Duodenal mucosa (tissue), 2 donors: ENCODE measurements at regions not wholly inside any gene's neighbourhood (a gene's known extent, or its start where the extent isn't known, plus 50 kb on each side); places are given as distances from the start of the nearest gene placed in this dataset.

Experiments used
- H3K27ac ChIP-seq: one replicate; pipeline ENCODE4 v1.7.0; 2013; ENCODE audit warnings: low read depth, low read length
- H3K27me3 ChIP-seq, 2 donors: one replicate each; pipeline ENCODE4 v1.7.0; 2013; ENCODE audit warnings: low read length in 2 of 2, control low read depth in 1 of 2; ENCODE audit not compliant: insufficient read depth in 2 of 2, control insufficient read depth in 1 of 2
- H3K36me3 ChIP-seq, 2 donors: one replicate each; pipeline ENCODE4 v1.7.0; 2013; ENCODE audit warnings: low read length in 2 of 2, control low read depth in 1 of 2; ENCODE audit not compliant: insufficient read depth in 2 of 2, control insufficient read depth in 1 of 2
- H3K4me1 ChIP-seq, 2 donors: one replicate each; pipeline ENCODE4 v1.7.0; 2013; ENCODE audit warnings: low read length in 2 of 2, control low read depth in 1 of 2; ENCODE audit not compliant: insufficient read depth in 2 of 2, control insufficient read depth in 1 of 2
- H3K4me3 ChIP-seq, 2 donors: one replicate each; pipeline ENCODE4 v1.7.0; 2013; ENCODE audit warnings: low read length in 2 of 2, low read depth in 1 of 2
- H3K9ac ChIP-seq, 2 donors: one replicate each; pipeline ENCODE4 v1.7.0; 2013; ENCODE audit warnings: low read length in 2 of 2, low read depth in 1 of 2
- H3K9me3 ChIP-seq, 2 donors: one replicate each; pipeline ENCODE4 v1.7.0; 2013; ENCODE audit warnings: low read length in 2 of 2, control low read depth in 1 of 2; ENCODE audit not compliant: control insufficient read depth in 1 of 2

DNA sequence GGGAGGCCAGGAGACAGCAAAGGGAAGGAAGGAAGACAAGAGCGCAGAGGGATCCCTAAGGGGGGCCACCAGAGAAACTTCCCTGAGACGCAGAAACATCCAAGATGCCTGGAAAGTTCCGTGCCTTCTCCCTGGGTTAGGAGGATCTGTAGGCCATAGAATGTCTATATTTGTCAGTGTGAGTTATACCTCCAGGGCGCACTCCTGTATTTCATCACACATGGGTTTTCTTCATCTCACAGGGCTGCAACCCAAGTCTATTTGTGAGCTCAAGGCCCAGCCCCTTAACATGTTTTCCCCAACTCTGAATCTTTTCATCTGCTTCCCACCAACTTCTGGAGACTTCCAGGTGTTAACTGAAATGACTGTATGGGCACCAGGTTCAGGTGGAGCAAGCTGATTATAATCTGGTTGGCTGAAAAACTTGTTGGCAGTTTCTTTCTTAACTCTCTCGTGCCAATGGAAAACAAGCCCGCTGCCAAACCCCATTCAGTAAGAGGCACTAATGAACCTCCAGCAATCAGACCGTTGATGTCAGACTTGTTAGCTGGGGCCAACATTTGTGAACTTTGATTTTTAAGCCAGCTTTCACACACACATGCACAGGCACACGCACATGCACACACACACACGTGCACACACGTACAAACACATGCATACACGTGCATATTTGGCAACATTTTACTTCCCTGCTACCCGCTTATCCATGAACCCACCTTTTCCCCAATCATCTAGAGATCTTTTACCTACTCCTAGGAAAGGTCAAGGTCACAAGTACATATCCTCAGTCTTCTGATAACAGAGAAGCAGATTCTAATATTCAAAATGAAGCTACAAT, 247.5 kb upstream of the GMDS start:
- H3K4me3 ChIP-seq: no peak overlapping the region
- no peaks in the 10 kb centered on the region for H3K27me3 ChIP-seq
- H3K9ac ChIP-seq: no peak overlapping the region
- no peaks in the 10 kb centered on the region for H3K9me3 ChIP-seq
- H3K27ac ChIP-seq: no peak overlapping the region
- H3K4me1 ChIP-seq: peaks cover 0 to 3% of the 10 kb centered on the region in 2 donors
- no peaks in the 10 kb centered on the region for H3K36me3 ChIP-seq

DNA sequence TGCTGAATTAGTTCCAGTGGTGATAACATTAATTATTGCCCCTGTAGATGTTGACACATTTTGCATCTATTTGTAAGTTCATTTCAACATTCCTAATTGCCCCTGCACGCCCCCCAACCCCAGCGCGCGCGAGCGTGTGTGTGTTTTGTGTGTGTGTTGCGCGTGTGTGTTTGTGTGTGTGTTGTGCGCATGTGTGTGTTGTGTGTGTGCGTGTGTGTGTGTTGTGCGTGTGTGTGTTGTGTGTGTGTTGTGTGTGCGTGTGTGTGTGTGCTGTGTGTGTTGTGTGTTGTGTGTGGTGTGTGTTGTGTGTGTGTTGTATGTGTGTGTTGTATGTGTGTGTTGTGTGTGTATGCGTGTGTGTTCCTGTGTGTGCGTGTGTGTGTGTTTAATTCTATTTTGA, 245.7 kb upstream of the GMDS start:
- H3K36me3 ChIP-seq: no peaks in the 10 kb centered on the region
- H3K4me1 ChIP-seq: peaks cover 0 to 3% of the 10 kb centered on the region in 2 donors
- H3K27me3 ChIP-seq: no peaks in the 10 kb centered on the region
- H3K9ac ChIP-seq: no peak overlapping the region
- no peaks in the 10 kb centered on the region for H3K9me3 ChIP-seq
- H3K4me3 ChIP-seq: no peak overlapping the region
- H3K27ac ChIP-seq: no peak overlapping the region

DNA sequence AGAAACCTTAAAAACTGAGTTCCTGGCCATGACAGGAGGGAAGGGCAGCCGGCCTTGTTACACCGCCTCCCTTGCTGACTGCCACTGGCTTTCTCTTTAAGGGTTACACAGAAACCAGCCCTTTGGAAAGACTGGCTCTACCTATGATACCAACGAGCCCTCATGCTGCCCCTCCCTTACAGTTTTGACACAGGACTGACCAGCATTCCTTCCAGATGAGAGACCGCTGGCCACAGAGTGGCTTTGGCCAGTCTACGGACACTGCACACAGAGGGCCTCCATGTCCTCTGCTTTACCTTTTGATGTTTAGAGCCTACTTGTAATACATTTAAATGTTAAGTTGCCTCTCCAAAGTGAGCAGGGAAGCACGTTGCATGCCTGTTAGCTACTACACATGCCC, 243.2 kb upstream of the GMDS start:
- Histone ChIP-seq H3K9me3 (peaks cover 0 to 4% of the 10 kb centered on the region in 2 donors), H3K4me1 (peaks cover 0 to 3% of the 10 kb centered on the region in 2 donors), H3K27me3 (no peaks in the 10 kb centered on the region), H3K4me3 (no peak overlapping the region), H3K27ac (no peak overlapping the region), H3K9ac (no peak overlapping the region), H3K36me3 (no peaks in the 10 kb centered on the region)

DNA sequence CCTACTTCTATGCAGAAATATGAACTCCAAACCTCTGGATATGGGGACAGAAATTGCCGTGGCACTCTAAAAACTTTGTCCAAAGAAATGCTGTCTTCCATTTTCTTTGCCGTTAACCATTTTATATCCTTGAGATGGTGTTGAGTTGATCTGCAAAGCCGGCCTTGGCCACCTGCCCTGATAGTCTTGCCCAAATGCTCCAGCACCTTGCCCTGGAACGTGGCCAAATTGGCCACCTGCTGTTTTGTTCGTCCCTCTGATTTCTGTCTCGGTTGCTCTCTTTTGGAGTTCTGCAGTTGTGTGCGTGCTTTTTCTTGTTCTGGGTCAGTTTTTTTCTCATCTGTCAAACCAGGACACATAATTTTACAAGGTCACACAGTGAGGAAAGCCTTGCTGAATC, 239.7 kb upstream of the GMDS start:
- H3K36me3 ChIP-seq: no peaks in the 10 kb centered on the region
- H3K27me3 ChIP-seq: no peaks in the 10 kb centered on the region
- no peak overlapping the region for H3K4me3 ChIP-seq
- H3K4me1 ChIP-seq: no peaks in the 10 kb centered on the region
- H3K27ac ChIP-seq: no peak overlapping the region
- H3K9me3 ChIP-seq: peaks cover 6 to 10% of the 10 kb centered on the region in 2 donors
- H3K9ac ChIP-seq: no peak overlapping the region

DNA sequence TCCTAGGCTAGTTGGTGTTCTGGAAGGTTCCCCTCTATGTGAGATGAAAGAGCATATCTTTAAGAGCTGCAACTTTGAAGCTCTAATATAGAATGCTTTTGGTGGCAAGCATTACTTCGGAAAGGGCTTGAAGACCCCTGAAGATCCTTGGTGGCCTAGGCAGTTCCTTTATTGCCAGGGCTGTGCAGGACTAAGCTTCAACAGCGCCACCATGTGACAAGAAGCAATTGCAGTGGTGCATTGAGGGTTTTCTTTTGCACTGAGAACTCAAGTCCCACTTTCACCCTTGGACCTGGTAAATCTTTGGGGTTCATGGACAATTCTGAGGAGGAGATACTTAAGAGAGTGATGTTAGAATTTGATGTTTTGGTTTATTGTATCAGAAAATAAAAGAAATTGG, 237.4 kb upstream of the GMDS start:
- H3K36me3 ChIP-seq: no peaks in the 10 kb centered on the region
- no peak overlapping the region for H3K4me3 ChIP-seq
- H3K9me3 ChIP-seq: peaks cover 6 to 10% of the 10 kb centered on the region in 2 donors
- H3K9ac ChIP-seq: no peak overlapping the region
- H3K27ac ChIP-seq: no peak overlapping the region
- H3K4me1 ChIP-seq: no peaks in the 10 kb centered on the region
- peaks cover 0 to 7% of the 10 kb centered on the region in 2 donors for H3K27me3 ChIP-seq

DNA sequence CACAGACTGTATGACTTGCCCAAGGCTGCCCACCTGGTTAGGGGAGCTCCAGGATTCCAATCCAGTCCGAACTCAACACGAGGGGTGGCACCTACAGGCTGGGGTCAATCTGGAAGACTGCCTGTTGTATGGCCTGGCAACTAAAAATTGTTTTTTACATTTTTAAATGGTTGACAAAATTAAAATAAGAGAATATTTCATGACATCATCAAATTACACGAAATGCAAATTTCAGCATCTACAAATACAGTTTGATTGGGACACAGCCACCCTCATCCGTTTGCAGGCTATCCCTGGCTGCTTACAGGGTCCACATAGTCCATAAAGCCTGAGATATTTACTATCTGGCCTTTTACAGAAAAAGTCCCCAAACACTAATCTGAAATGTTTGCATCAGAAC, 235.9 kb upstream of the GMDS start:
- Histone ChIP-seq H3K27me3 (peaks cover 0 to 7% of the 10 kb centered on the region in 2 donors), H3K27ac (no peak overlapping the region), H3K4me1 (no peaks in the 10 kb centered on the region), H3K4me3 (no peak overlapping the region), H3K36me3 (no peaks in the 10 kb centered on the region), H3K9ac (no peak overlapping the region), H3K9me3 (peaks cover 6 to 10% of the 10 kb centered on the region in 2 donors)

DNA sequence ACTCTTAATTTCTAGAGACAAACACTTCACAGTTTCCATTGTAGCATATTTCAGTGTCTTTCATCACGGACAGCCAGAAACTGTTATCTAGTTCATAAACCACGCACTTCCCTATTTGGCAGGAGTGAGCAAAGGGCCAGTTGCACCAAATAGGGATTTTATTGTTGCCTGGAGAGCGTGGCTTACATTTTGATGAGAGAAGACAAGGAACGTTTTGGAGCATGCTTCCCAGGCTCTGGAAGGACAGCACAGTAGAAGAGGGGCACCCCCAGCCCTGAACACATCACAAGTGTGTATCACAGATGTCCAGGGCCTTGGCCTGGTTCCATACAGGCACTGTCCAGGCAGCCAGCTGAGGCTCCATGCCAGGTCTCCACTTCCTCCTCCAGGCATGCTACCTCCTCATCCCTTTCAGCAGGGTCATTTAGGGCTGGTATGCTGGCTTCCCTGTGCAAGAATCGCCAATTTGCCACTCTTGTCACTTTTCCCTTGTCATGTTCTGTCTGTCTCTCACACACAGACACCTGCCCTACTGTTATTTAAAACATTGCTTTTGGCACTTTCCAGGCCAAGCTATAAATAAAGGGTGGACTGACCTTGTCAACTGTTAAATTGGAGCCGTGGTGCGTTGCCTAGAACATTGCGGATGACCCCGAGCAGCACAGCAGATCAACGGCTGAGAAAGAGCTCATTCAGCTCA, 235.0 kb upstream of the GMDS start:
- Histone ChIP-seq H3K4me3 (no peak overlapping the region), H3K27me3 (peaks cover 0 to 7% of the 10 kb centered on the region in 2 donors), H3K36me3 (no peaks in the 10 kb centered on the region), H3K9ac (no peak overlapping the region), H3K27ac (no peak overlapping the region), H3K4me1 (no peaks in the 10 kb centered on the region), H3K9me3 (peaks cover 6 to 10% of the 10 kb centered on the region in 2 donors)

DNA sequence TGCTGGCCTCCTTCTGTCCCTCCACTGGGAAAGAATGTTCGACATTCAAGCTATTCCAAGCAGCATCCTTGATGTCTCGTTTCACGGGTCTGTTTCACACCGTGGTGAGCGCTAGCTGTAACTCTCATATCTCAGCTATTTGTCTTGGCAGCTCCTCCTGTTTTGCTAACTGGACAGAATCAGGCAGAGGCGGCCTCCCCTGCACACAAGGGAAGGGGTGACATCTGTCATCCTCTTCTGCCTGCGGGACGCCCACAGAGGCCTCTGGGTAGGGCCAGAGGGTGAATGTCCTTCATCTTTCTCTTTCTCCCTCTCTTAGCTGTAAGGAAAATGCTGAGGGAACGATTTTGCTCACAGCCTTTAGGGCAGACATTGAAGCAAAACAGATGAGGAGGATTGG, 232.8 kb upstream of the GMDS start:
- H3K9me3 ChIP-seq: peaks cover 6% of the 10 kb centered on the region in 2 donors
- no peak overlapping the region for H3K27ac ChIP-seq
- peaks cover 0 to 7% of the 10 kb centered on the region in 2 donors for H3K27me3 ChIP-seq
- no peaks in the 10 kb centered on the region for H3K4me1 ChIP-seq
- no peak overlapping the region for H3K4me3 ChIP-seq
- no peak overlapping the region for H3K9ac ChIP-seq
- H3K36me3 ChIP-seq: no peaks in the 10 kb centered on the region

DNA sequence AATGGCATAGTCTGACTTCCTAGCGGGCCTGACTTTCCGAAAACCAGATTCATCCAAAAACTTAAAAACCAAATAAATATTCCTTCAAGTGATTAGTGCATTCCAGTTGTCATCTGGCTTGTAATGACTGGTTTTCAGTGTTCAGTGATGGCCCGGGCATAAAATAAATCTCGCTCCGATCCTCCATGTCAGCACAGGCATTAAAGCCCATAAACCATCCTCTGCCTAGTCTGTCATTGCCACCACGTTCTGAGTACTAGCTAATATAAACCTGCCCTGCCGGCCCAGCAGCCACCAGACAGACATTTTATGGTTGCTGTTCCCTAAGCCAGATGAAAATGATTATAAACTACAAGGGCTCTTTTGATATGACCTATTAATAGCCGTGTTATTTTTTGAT, 232.3 kb upstream of the GMDS start:
- H3K27ac ChIP-seq: no peak overlapping the region
- H3K9me3 ChIP-seq: peaks cover 2 to 4% of the 10 kb centered on the region in 2 donors
- no peaks in the 10 kb centered on the region for H3K4me1 ChIP-seq
- H3K36me3 ChIP-seq: no peaks in the 10 kb centered on the region
- H3K27me3 ChIP-seq: peaks cover 0 to 7% of the 10 kb centered on the region in 2 donors
- no peak overlapping the region for H3K4me3 ChIP-seq
- no peak overlapping the region for H3K9ac ChIP-seq

DNA sequence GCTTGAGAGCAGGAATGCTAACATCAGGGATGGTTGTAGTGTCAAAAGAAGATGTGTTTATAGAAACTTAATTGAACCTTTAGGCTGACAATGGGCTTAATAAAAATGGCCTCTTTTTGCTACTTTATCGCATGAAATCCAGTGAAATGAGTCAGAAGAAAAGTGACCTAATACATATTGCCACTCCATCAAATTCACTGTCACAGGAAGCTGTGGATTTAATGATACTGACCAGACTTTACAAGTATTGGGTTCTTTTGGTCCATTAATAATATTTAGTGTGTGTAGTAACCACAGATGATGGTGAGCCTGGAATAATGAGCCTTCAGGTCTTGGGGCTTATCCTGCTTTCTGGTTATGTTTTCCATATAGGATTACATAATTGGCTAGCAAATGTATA, 231.8 kb upstream of the GMDS start:
- Histone ChIP-seq H3K9ac (no peak overlapping the region), H3K4me1 (no peaks in the 10 kb centered on the region), H3K36me3 (no peaks in the 10 kb centered on the region), H3K4me3 (no peak overlapping the region), H3K27me3 (peaks cover 0 to 7% of the 10 kb centered on the region in 2 donors), H3K27ac (no peak overlapping the region), H3K9me3 (no peaks in the 10 kb centered on the region)
